HepG2 (cell line): ENCODE measurements at regions not wholly inside any gene's neighbourhood (a gene's known extent, or its start where the extent isn't known, plus 50 kb on each side); places are given as distances from the start of the nearest gene placed in this dataset.

Experiments
- ATAC-seq: fragments of 200-7000 bp; cut with Tn5 transposase; 3 replicates; pipeline ENCODE4 v1.9.1; 2020; ENCODE audit warnings: mild to moderate bottlenecking, moderate library complexity
- BruUV-seq: library from RNA; stranded (reverse); fragments of 400-500 nt; replicated peaks from 2 replicates; lab custom pipeline; 2021; lab: Mats Ljungman, UMichigan
- CTCF ChIA-PET: fragments of 300-600 bp; formaldehyde crosslinking; extraction: SDS; loops from one replicate; lab custom pipeline; 2021; ENCODE audit warnings: low total read pairs, inconsistent platforms, low intra/inter-chr PET ratio; lab: Yijun Ruan, JAX
- POLR2A ChIA-PET: fragments of 350-600 bp; sonication (Branson Sonifier 250); formaldehyde crosslinking; loops from one replicate; lab custom pipeline; 2020; ENCODE audit warnings: antibody characterized with exemption, inconsistent platforms; lab: Yijun Ruan, JAX
- DNase-seq: peaks from one replicate; pipeline ENCODE4 v3.0.0-alpha.2; 2015; ENCODE audit warnings: low spot score
- FAIRE-seq: peaks from 3 replicates; lab custom pipeline; 2011; peaks lifted over from hg19 to GRCh38; lab: Jason Lieb, UNC
- H2AFZ ChIP-seq: one replicate; pipeline ENCODE4 v1.6.1; 2011; ENCODE audit warnings: low read length, inconsistent platforms
- H3K27ac ChIP-seq: fragments of 300-600 bp; 3 replicates; pipeline ENCODE4 v1.8.0; 2011; ENCODE audit warnings: mixed run types, mild to moderate bottlenecking, mixed read lengths, low read length, inconsistent platforms; ENCODE audit not compliant: insufficient read depth; ENCODE audit errors: extremely low read length
- H3K27me3 ChIP-seq, 2 experiments: fragments of 200-600 bp in 1 of 2; 2 replicates in 1 of 2; 3 replicates in 1 of 2; pipeline versions ENCODE4 v1.6.0 to v1.8.0; 2011; ENCODE audit warnings: low read length in 2 of 2, mild to moderate bottlenecking in 2 of 2, moderate library complexity in 2 of 2, inconsistent platforms in 1 of 2; ENCODE audit not compliant: insufficient read depth in 2 of 2, control insufficient read depth in 1 of 2
- H3K36me3 ChIP-seq, 2 experiments: fragments of 200-600 bp in 1 of 2; replicated peaks in 1 of 2; 2 replicates in 1 of 2; 3 replicates in 1 of 2; pipeline versions ENCODE4 v1.5.1 to v1.8.0; 2011; ENCODE audit warnings: low read length in 2 of 2, inconsistent platforms in 1 of 2; ENCODE audit not compliant: insufficient read depth in 2 of 2, control insufficient read depth in 1 of 2
- H3K4me1 ChIP-seq: 2 replicates; pipeline ENCODE4 v1.5.1; 2012; ENCODE audit warnings: low read length, inconsistent platforms; ENCODE audit not compliant: insufficient read depth
- H3K4me2 ChIP-seq: 2 replicates; pipeline ENCODE4 v1.6.0; 2011; ENCODE audit warnings: low read depth, low read length, inconsistent platforms
- H3K4me3 ChIP-seq, 3 experiments: fragments of 200-600 bp in 1 of 3; sonication (generic), shearing (Covaris generic) in 1 of 3; replicated peaks in 1 of 3; 2 replicates each; pipeline ENCODE4 v1.5.1; 2011 to 2016; ENCODE audit warnings: low read length in 3 of 3, inconsistent platforms in 2 of 3, low read depth in 2 of 3, mild to moderate bottlenecking in 2 of 3, control low read depth in 1 of 3, mixed read lengths in 1 of 3; ENCODE audit not compliant: insufficient read depth in 1 of 3
- H3K79me2 ChIP-seq: one replicate; pipeline ENCODE4 v1.6.1; 2011; ENCODE audit warnings: low read length, inconsistent platforms; ENCODE audit not compliant: insufficient read depth
- H3K9ac ChIP-seq: 2 replicates; pipeline ENCODE4 v1.6.0; 2011; ENCODE audit warnings: mild to moderate bottlenecking, low read depth, low read length, inconsistent platforms; ENCODE audit not compliant: insufficient read depth
- H3K9me3 ChIP-seq: 2 replicates; pipeline ENCODE4 v1.5.1; 2012; ENCODE audit warnings: mild to moderate bottlenecking, low read length
- H4K20me1 ChIP-seq: 2 replicates; pipeline ENCODE4 v1.6.0; 2011; ENCODE audit warnings: inconsistent platforms, mild to moderate bottlenecking, low read length, moderate library complexity; ENCODE audit not compliant: insufficient read depth
- DRAP1 ChIP-seq: IDR thresholded peaks from 2 replicates; pipeline ENCODE4 v1.6.1; 2016; ENCODE audit warnings: missing genetic modification reagents, missing compliant biosample characterization
- FOXM1 ChIP-seq: sonication (generic); formaldehyde crosslinking; IDR thresholded peaks from 2 replicates; pipeline ENCODE4 v1.5.0; 2020; ENCODE audit warnings: missing genetic modification reagents
- HMG20A ChIP-seq: IDR thresholded peaks from 2 replicates; pipeline ENCODE4 v1.6.1; 2016; ENCODE audit warnings: borderline replicate concordance
- KLF6 ChIP-seq: IDR thresholded peaks from 2 replicates; pipeline ENCODE4 v1.8.0; 2016; ENCODE audit warnings: missing biosample characterization, missing genetic modification reagents
- MAZ ChIP-seq, 2 experiments: sonication (generic) in 1 of 2; formaldehyde crosslinking in 1 of 2; IDR thresholded peaks; 2 replicates each; pipeline versions ENCODE4 v1.5.0 to v1.6.1; 2012 to 2020; ENCODE audit warnings: low read depth in 2 of 2, mild to moderate bottlenecking in 2 of 2, borderline replicate concordance in 1 of 2, improper control_type of control experiment in 1 of 2, low read length in 1 of 2, missing genetic modification reagents in 1 of 2, moderate library complexity in 1 of 2
- NFYB ChIP-seq: sonication (generic); formaldehyde crosslinking; IDR thresholded peaks from 2 replicates; pipeline ENCODE4 v1.4.0; 2020; ENCODE audit warnings: missing genetic modification reagents
- PATZ1 ChIP-seq: sonication (generic); formaldehyde crosslinking; IDR thresholded peaks from 2 replicates; pipeline ENCODE4 v1.4.0; 2020; ENCODE audit warnings: missing genetic modification reagents
- POGZ ChIP-seq: sonication (generic); formaldehyde crosslinking; IDR thresholded peaks from 2 replicates; pipeline ENCODE4 v1.4.0; 2020; ENCODE audit warnings: mild to moderate bottlenecking, missing genetic modification reagents
- SATB2 ChIP-seq: sonication (generic); formaldehyde crosslinking; IDR thresholded peaks from 2 replicates; pipeline ENCODE4 v1.5.0; 2020; ENCODE audit warnings: missing genetic modification reagents
- STAG1 ChIP-seq: sonication (generic); formaldehyde crosslinking; IDR thresholded peaks from 2 replicates; pipeline ENCODE4 v1.4.0; 2020; ENCODE audit warnings: missing genetic modification reagents
- XRCC5 ChIP-seq: fragments of 200-400 bp; formaldehyde crosslinking; optimal IDR thresholded peaks from 2 replicates; pipeline ENCODE3; 2017; ENCODE audit warnings: mild to moderate bottlenecking, low read length
- ZNF331 ChIP-seq: sonication (generic); formaldehyde crosslinking; IDR thresholded peaks from 2 replicates; pipeline ENCODE4 v1.4.0; 2020; ENCODE audit warnings: missing genetic modification reagents
- ZNF354B ChIP-seq: sonication (generic); formaldehyde crosslinking; IDR thresholded peaks from 2 replicates; pipeline ENCODE4 v1.8.0; 2022; ENCODE audit warnings: mild to moderate bottlenecking, missing genetic modification reagents
- ZNF441 ChIP-seq: sonication (generic); formaldehyde crosslinking; IDR thresholded peaks from 2 replicates; pipeline ENCODE4 v1.7.0; 2021; ENCODE audit warnings: missing genetic modification reagents, borderline replicate concordance
- ZNF446 ChIP-seq: sonication (generic); formaldehyde crosslinking; IDR thresholded peaks from 2 replicates; pipeline ENCODE4 v1.5.0; 2020; ENCODE audit warnings: mild to moderate bottlenecking, missing genetic modification reagents
- ZNF724P ChIP-seq: sonication (generic); formaldehyde crosslinking; IDR thresholded peaks from 2 replicates; pipeline ENCODE4 v1.8.0; 2022; ENCODE audit warnings: missing genetic modification reagents, borderline replicate concordance
- ZNF773 ChIP-seq: sonication (generic); formaldehyde crosslinking; IDR thresholded peaks from 2 replicates; pipeline ENCODE4 v1.4.0; 2020; ENCODE audit warnings: missing genetic modification reagents, borderline replicate concordance
- in situ Hi-C: cut with HindIII; loops from 2 replicates; pipeline ENCODE4 v1.10.0; 2017; ENCODE audit warnings: low pct_unique_long_range_greater_than_20kb; ENCODE audit not compliant: extremely low pct_ligation_motif_present
- intact Hi-C: fragments of 100-400 bp; cut with micrococcal nuclease; formaldehyde crosslinking; loops from one replicate; pipeline ENCODE4 v1.10.0; 2022; ENCODE audit not compliant: unreplicated experiment
- TF ChIP-seq, protein P1 (sequence below): sonication (generic); formaldehyde crosslinking; IDR thresholded peaks from 2 replicates; pipeline ENCODE4 v1.5.0; 2020; ENCODE audit warnings: mild to moderate bottlenecking, missing genetic modification reagents, borderline replicate concordance
- TF ChIP-seq, protein P2 (sequence below): sonication (generic); formaldehyde crosslinking; IDR thresholded peaks from 2 replicates; pipeline ENCODE4 v1.4.0; 2020; ENCODE audit warnings: missing genetic modification reagents

DNA sequence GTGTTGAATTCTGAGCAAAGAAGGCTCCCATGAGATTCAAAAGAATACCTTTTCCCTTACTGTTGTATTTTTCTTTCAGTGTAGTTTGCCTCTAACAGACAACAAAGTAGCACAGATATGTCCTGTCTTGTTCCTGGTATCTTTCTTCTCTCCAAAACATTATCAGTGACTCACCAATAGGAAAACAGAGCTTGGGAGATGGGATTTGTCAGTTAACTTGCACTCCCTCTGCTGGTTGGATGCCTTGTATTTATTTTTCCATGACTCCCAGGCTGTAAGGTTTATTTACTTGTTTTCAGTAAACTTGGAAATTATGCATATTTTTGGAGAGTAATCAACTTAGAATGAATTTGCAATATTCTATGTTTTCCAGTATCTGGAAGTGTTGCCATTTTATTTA lies 129.7 kb downstream of the SAMD9 start:
- DNase-seq (peak; percentile 54), ATAC-seq (peak; percentile 31; the same call in 2 of the 3 replicates), FAIRE-seq (no peak)
- POLR2A ChIA-PET, result no interaction called here
- Histone ChIP-seq H3K9ac (no peak overlapping the region), H3K79me2 (no peaks in the 10 kb centered on the region), H2AFZ (no peak overlapping the region), H4K20me1 (no peaks in the 10 kb centered on the region), H3K4me1 (no peaks in the 10 kb centered on the region), H3K9me3 (no peaks in the 10 kb centered on the region), H3K27me3 (no peaks in the 10 kb centered on the region; a peak in 1 of 5 replicates), H3K36me3 (no peaks in the 10 kb centered on the region), H3K4me3 (no peak overlapping the region), H3K4me2 (no peak overlapping the region), H3K27ac (no peak overlapping the region)
- CTCF ChIA-PET, result no interaction called here
- in situ Hi-C loops (no loop called here), intact Hi-C loops (no loop called here)
- no TSS peak for BruUV-seq
- TF ChIP-seq ZNF441 (CRISPR knock-in tag) (no peak), POGZ (CRISPR knock-in tag) (no peak), MAZ (IDR thresholded peaks at IDR 0.05; ENCODE audit: borderline replicate concordance, low read depth, low read length) (no peak), MAZ (CRISPR knock-in tag; IDR thresholded peaks at IDR 0.05; ENCODE audit: low read depth) (no peak), ZNF446 (no peak), ZNF773 (CRISPR knock-in tag) (no peak), ZNF724P (CRISPR knock-in tag) (no peak), XRCC5 (no peak), ZNF354B (CRISPR knock-in tag) (no peak), ZNF331 (no peak), PATZ1 (CRISPR knock-in tag) (no peak), NFYB (peak; percentile 53), STAG1 (peak; percentile 50), DRAP1 (CRISPR knock-in tag) (no peak), FOXM1 (CRISPR knock-in tag) (no peak), SATB2 (no peak), HMG20A (CRISPR knock-in tag) (no peak), KLF6 (CRISPR knock-in tag) (no peak)
- TF ChIP-seq, protein P1, sequence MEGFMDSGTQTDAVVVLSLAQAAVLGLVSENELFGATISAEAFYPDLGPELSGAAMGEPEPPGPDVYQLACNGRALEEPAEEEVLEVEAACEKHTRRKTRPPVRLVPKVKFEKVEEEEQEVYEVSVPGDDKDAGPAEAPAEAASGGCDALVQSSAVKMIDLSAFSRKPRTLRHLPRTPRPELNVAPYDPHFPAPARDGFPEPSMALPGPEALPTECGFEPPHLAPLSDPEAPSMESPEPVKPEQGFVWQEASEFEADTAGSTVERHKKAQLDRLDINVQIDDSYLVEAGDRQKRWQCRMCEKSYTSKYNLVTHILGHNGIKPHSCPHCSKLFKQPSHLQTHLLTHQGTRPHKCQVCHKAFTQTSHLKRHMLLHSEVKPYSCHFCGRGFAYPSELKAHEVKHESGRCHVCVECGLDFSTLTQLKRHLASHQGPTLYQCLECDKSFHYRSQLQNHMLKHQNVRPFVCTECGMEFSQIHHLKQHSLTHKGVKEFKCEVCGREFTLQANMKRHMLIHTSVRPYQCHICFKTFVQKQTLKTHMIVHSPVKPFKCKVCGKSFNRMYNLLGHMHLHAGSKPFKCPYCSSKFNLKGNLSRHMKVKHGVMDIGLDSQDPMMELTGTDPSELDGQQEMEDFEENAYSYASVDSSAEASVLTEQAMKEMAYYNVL, result no peak
- TF ChIP-seq, protein P2, sequence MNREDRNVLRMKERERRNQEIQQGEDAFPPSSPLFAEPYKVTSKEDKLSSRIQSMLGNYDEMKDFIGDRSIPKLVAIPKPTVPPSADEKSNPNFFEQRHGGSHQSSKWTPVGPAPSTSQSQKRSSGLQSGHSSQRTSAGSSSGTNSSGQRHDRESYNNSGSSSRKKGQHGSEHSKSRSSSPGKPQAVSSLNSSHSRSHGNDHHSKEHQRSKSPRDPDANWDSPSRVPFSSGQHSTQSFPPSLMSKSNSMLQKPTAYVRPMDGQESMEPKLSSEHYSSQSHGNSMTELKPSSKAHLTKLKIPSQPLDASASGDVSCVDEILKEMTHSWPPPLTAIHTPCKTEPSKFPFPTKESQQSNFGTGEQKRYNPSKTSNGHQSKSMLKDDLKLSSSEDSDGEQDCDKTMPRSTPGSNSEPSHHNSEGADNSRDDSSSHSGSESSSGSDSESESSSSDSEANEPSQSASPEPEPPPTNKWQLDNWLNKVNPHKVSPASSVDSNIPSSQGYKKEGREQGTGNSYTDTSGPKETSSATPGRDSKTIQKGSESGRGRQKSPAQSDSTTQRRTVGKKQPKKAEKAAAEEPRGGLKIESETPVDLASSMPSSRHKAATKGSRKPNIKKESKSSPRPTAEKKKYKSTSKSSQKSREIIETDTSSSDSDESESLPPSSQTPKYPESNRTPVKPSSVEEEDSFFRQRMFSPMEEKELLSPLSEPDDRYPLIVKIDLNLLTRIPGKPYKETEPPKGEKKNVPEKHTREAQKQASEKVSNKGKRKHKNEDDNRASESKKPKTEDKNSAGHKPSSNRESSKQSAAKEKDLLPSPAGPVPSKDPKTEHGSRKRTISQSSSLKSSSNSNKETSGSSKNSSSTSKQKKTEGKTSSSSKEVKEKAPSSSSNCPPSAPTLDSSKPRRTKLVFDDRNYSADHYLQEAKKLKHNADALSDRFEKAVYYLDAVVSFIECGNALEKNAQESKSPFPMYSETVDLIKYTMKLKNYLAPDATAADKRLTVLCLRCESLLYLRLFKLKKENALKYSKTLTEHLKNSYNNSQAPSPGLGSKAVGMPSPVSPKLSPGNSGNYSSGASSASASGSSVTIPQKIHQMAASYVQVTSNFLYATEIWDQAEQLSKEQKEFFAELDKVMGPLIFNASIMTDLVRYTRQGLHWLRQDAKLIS (CRISPR knock-in tag), result no peak
